ENCODE measurements at regions not wholly inside any gene's neighbourhood (a gene's known extent, or its start where the extent isn't known, plus 50 kb on each side); places are given as distances from the start of the nearest gene placed in this dataset.

DNA sequence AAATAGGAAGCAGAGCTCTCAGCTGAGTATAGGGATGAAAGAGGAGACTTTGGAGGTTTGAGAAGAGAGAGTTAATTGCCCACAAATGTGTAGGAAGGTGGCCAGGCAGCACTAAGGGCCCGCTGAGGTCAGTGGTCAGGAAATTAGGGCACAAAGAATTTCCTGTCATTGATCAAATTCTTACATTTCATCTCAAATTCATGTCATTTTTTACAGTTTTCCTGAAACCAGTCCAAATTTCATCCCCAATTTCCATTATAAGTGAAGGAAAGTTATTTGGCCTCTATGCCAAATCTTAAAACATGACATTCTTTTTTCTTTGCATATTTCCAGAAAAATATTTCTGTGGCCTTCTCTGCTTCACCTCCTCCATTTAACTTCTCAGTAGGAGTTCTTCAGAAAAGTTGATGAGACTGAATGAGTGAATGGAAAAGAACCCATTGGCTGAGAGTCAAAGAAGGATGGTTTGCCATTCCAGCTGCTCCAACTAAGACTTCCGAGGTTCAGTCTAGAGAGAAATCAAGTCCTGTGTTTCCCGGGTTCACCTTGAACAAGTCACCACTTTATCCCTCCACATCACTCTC lies 68.7 kb upstream of the SPRY1 start:
- Mint-ChIP-seq H3K4me1 (peaks cover 5% of the 10 kb centered on the region), H3K9me3 (peaks cover 40% of the 10 kb centered on the region), H3K36me3 (peaks cover 5% of the 10 kb centered on the region), H3K27ac (no peak overlapping the region), H3K27me3 (ENCODE audit: insufficient read depth, low read depth) (peaks cover 5% of the 10 kb centered on the region), H3K4me3 (no peak overlapping the region)
- no peak for DNase-seq (ENCODE audit: low spot score)
- Histone ChIP-seq H3K4me3 (no peak overlapping the region), H3K79me2 (ENCODE audit: low read depth) (no peaks in the 10 kb centered on the region), H2AFZ (replicated peaks) (no peak overlapping the region), H3K4me1 (peaks cover 15% of the 10 kb centered on the region), H3K9ac (no peak overlapping the region), H3K27ac (no peak overlapping the region), H3K4me2 (no peak overlapping the region), H4K20me1 (ENCODE audit: low read depth) (no peaks in the 10 kb centered on the region), H3K36me3 (no peaks in the 10 kb centered on the region), H3K9me3 (ENCODE audit: low read depth) (no peaks in the 10 kb centered on the region), H3F3A (ENCODE audit: low read depth) (peaks cover 10% of the 10 kb centered on the region), H3K27me3 (no peaks in the 10 kb centered on the region)
- TF ChIP-seq EZH2phosphoT487 (IDR thresholded peaks at IDR 0.05) (no peak), EZH2 (IDR thresholded peaks at IDR 0.05) (no peak)
- TF ChIP-seq, protein P1, sequence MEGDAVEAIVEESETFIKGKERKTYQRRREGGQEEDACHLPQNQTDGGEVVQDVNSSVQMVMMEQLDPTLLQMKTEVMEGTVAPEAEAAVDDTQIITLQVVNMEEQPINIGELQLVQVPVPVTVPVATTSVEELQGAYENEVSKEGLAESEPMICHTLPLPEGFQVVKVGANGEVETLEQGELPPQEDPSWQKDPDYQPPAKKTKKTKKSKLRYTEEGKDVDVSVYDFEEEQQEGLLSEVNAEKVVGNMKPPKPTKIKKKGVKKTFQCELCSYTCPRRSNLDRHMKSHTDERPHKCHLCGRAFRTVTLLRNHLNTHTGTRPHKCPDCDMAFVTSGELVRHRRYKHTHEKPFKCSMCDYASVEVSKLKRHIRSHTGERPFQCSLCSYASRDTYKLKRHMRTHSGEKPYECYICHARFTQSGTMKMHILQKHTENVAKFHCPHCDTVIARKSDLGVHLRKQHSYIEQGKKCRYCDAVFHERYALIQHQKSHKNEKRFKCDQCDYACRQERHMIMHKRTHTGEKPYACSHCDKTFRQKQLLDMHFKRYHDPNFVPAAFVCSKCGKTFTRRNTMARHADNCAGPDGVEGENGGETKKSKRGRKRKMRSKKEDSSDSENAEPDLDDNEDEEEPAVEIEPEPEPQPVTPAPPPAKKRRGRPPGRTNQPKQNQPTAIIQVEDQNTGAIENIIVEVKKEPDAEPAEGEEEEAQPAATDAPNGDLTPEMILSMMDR (IDR thresholded peaks at IDR 0.05): no peak

DNA sequence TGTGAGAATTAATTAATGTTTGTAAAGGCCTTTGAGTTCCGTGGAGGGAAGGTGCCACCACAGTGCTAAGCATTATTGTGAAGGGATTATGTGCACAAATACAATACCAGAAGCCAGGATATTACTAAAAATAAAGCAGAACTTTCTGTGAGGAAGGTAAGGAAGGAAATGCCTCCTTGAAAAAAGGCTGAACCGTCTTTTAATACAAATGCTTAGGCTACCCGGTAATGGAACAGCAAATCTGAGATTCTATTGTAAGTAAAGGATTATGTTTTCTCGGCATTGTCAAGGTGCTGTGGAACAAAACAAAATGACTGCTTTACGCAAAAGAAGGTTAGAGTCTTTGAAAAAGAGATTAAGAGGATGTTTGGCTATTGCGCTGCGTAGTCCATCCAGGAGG lies 57.9 kb upstream of the SPRY1 start:
- H3K4me2 ChIP-seq: peak overlapping the region; percentile 68
- H4K20me1 ChIP-seq (ENCODE audit: low read depth): no peaks in the 10 kb centered on the region
- H2AFZ ChIP-seq (replicated peaks): no peak overlapping the region
- TF ChIP-seq EZH2 (IDR thresholded peaks at IDR 0.05) (no peak), EZH2phosphoT487 (IDR thresholded peaks at IDR 0.05) (no peak)
- TF ChIP-seq, protein P1 (IDR thresholded peaks at IDR 0.05): no peak
- H3K79me2 ChIP-seq (ENCODE audit: low read depth): no peaks in the 10 kb centered on the region
- peak overlapping the region; percentile 13 for H3K4me3 ChIP-seq
- peaks cover 3% of the 10 kb centered on the region for H3K36me3 Mint-ChIP-seq
- H3K9me3 ChIP-seq (ENCODE audit: low read depth): no peaks in the 10 kb centered on the region
- peaks cover 21% of the 10 kb centered on the region for H3K4me1 ChIP-seq
- H3K9me3 Mint-ChIP-seq: peaks cover 34% of the 10 kb centered on the region
- no peaks in the 10 kb centered on the region for H3K27me3 ChIP-seq
- peaks cover 11% of the 10 kb centered on the region for H3K27me3 Mint-ChIP-seq (ENCODE audit: insufficient read depth, low read depth)
- H3K27ac ChIP-seq: peak overlapping the region; percentile 66
- H3K9ac ChIP-seq: no peak overlapping the region
- peak overlapping the region; percentile 93 for H3K27ac Mint-ChIP-seq
- peaks cover 23% of the 10 kb centered on the region for H3F3A ChIP-seq (ENCODE audit: low read depth)
- peak overlapping the region; percentile 31 for H3K4me3 Mint-ChIP-seq
- H3K36me3 ChIP-seq: no peaks in the 10 kb centered on the region
- peak; percentile 37 for DNase-seq (ENCODE audit: low spot score)
- peaks cover 32% of the 10 kb centered on the region for H3K4me1 Mint-ChIP-seq

DNA sequence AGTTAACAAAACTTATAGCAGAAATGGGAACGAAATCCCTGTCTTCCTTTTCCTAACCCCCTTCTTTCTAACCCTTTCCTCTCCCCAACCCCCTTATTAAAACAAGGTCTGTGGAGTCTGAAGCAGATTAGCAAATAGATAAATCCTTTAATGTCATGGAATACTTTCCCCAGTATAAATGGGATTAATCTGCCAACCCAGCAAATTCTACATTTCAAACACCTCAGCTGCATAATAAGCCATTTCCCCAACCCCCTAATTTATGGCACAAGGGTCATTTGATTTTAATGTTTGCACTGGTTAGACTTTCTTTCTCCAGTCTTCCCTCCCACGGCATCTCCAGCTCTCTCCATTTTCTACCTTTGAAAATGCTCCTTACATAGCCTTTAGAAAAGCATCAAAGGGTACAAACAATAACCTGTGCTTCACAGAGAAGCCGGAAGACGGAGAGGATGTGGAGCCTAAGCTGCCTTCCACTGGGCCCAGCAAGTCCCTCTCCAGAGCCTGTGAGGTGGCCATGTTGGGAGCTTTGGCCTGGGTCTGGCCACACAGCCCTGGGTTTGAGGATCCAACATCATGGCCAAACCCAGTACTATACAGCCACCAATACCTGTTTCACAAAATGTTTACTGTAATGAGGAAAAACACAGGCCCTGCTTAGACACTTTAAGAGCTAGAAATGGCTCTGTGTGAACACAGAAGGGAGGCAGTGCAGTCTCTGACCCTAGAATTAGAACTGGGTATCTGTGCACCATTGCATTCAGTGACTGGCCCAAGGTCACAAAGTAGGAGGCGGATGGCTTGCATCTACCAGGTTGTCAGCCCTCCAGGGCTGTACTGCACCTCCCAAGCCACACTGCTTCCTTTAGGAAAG lies 56.9 kb upstream of the SPRY1 start:
- H3K27me3 Mint-ChIP-seq (ENCODE audit: insufficient read depth, low read depth): peaks cover 11% of the 10 kb centered on the region
- H3K4me1 Mint-ChIP-seq: peaks cover 35% of the 10 kb centered on the region
- H3K27ac Mint-ChIP-seq: peak overlapping the region; percentile 94
- Histone ChIP-seq H3K79me2 (ENCODE audit: low read depth) (no peaks in the 10 kb centered on the region), H2AFZ (replicated peaks) (peak overlapping the region; percentile 84), H3K9ac (no peak overlapping the region), H3K4me1 (peaks cover 22% of the 10 kb centered on the region), H3K4me3 (peak overlapping the region; percentile 13), H3K27ac (peak overlapping the region; percentile 45), H3K27me3 (no peaks in the 10 kb centered on the region), H3F3A (ENCODE audit: low read depth) (peaks cover 23% of the 10 kb centered on the region), H4K20me1 (ENCODE audit: low read depth) (no peaks in the 10 kb centered on the region), H3K9me3 (ENCODE audit: low read depth) (no peaks in the 10 kb centered on the region), H3K4me2 (peak overlapping the region; percentile 68), H3K36me3 (no peaks in the 10 kb centered on the region)
- TF ChIP-seq EZH2 (IDR thresholded peaks at IDR 0.05) (no peak), EZH2phosphoT487 (IDR thresholded peaks at IDR 0.05) (no peak)
- TF ChIP-seq, protein P1 (IDR thresholded peaks at IDR 0.05): no peak
- peaks cover 24% of the 10 kb centered on the region for H3K9me3 Mint-ChIP-seq
- H3K4me3 Mint-ChIP-seq: peak overlapping the region; percentile 63
- peak; percentile 15 for DNase-seq (ENCODE audit: low spot score)
- H3K36me3 Mint-ChIP-seq: no peaks in the 10 kb centered on the region

Data from neural progenitor cell (in vitro differentiated cells).